K562 (cell line): ENCODE measurements at regions not wholly inside any gene's neighbourhood (a gene's known extent, or its start where the extent isn't known, plus 50 kb on each side); places are given as distances from the start of the nearest gene placed in this dataset.

ENCODE experiments used
- ATAC-seq: fragments of 200-7000 bp; cut with Tn5 transposase; 3 replicates; pipeline ENCODE4 v1.9.1; 2020; ENCODE audit warnings: moderate library complexity
- BruUV-seq: library from RNA; stranded (reverse); fragments of 400-500 nt; replicated peaks from 2 replicates; lab custom pipeline; 2021; lab: Mats Ljungman, UMichigan
- CTCF ChIA-PET: fragments of 300-600 bp; formaldehyde crosslinking; extraction: SDS; loops from one replicate; lab custom pipeline; 2021; ENCODE audit warnings: low intra/inter-chr PET ratio; lab: Yijun Ruan, JAX
- POLR2A ChIA-PET: fragments of 300-600, 350-650 bp; sonication (Branson Sonifier 250); formaldehyde crosslinking; extraction: SDS; loops from one replicate; lab custom pipeline; 2021; ENCODE audit warnings: antibody characterized with exemption, inconsistent platforms; lab: Yijun Ruan, JAX
- DNase-seq, 4 experiments: peaks; one replicate each; pipeline versions ENCODE4 v3.0.0 to v3.0.0-alpha.2; 2011 to 2018; ENCODE audit warnings: low spot score in 3 of 4, mixed read lengths in 3 of 4; ENCODE audit errors: extremely low read depth in 1 of 4
- FAIRE-seq: peaks from 2 replicates; lab custom pipeline; 2011; peaks lifted over from hg19 to GRCh38; lab: Jason Lieb, UNC
- H2AFZ ChIP-seq: 2 replicates; pipeline ENCODE4 v1.6.0; 2011; ENCODE audit warnings: low read depth, low read length, control low read depth, inconsistent platforms
- H3K27ac ChIP-seq: fragments of 200-600 bp; 3 replicates; pipeline ENCODE4 v1.8.0; 2011; ENCODE audit warnings: low read depth, mild to moderate bottlenecking, control low read depth, inconsistent platforms, low read length, moderate library complexity, mixed read lengths; ENCODE audit errors: extremely low read depth
- H3K27me3 ChIP-seq, 2 experiments: fragments of 300-600 bp in 1 of 2; 2 replicates in 1 of 2; 3 replicates in 1 of 2; pipeline versions ENCODE4 v1.6.0 to v1.8.0; 2011; ENCODE audit warnings: inconsistent platforms in 2 of 2, low read length in 2 of 2, mild to moderate bottlenecking in 1 of 2, mixed read lengths in 1 of 2, moderate library complexity in 1 of 2; ENCODE audit not compliant: control insufficient read depth in 2 of 2, insufficient read depth in 2 of 2
- H3K36me3 ChIP-seq: fragments of 300-600 bp; 3 replicates; pipeline ENCODE4 v1.8.0; 2011; ENCODE audit warnings: mild to moderate bottlenecking, low read length, inconsistent platforms; ENCODE audit not compliant: control insufficient read depth, insufficient read depth
- H3K4me1 ChIP-seq, 2 experiments: fragments of 200-600 bp in 1 of 2; replicated peaks in 1 of 2; 2 replicates in 1 of 2; 3 replicates in 1 of 2; pipeline versions ENCODE4 v1.5.1 to v1.8.0; 2011; ENCODE audit warnings: inconsistent platforms in 2 of 2, low read length in 2 of 2, mild to moderate bottlenecking in 1 of 2, mixed read lengths in 1 of 2, moderate library complexity in 1 of 2; ENCODE audit not compliant: control insufficient read depth in 2 of 2, insufficient read depth in 2 of 2
- H3K4me2 ChIP-seq: 2 replicates; pipeline ENCODE4 v1.6.1; 2011; ENCODE audit warnings: low read length, control low read depth, inconsistent platforms, mixed read lengths; ENCODE audit not compliant: insufficient read depth
- H3K4me3 ChIP-seq: fragments of 200-600 bp; sonication (generic), shearing (Covaris generic); 2 replicates; pipeline ENCODE4 v1.5.1; 2016; ENCODE audit warnings: control low read depth, inconsistent platforms
- H3K79me2 ChIP-seq: fragments of 200-600 bp; 3 replicates; pipeline ENCODE4 v1.8.0; 2011; ENCODE audit warnings: low read length, inconsistent platforms; ENCODE audit not compliant: control insufficient read depth, insufficient read depth
- H3K9ac ChIP-seq, 2 experiments: 2 replicates each; pipeline versions ENCODE4 v1.6.0 to v1.6.1; 2011; ENCODE audit warnings: low read depth in 2 of 2, low read length in 2 of 2, control low read depth in 1 of 2, inconsistent platforms in 1 of 2, mild to moderate bottlenecking in 1 of 2, mixed read lengths in 1 of 2; ENCODE audit not compliant: insufficient read depth in 1 of 2
- H3K9me1 ChIP-seq: one replicate; pipeline ENCODE4 v1.6.0; 2011; ENCODE audit warnings: inconsistent platforms, mild to moderate bottlenecking, low read length, moderate library complexity; ENCODE audit not compliant: control insufficient read depth, insufficient read depth
- H3K9me3 ChIP-seq: replicated peaks from 2 replicates; pipeline ENCODE4 v1.5.1; 2011; ENCODE audit warnings: low read depth, low read length, inconsistent platforms; ENCODE audit not compliant: control insufficient read depth, insufficient read depth
- H4K20me1 ChIP-seq: replicated peaks from 2 replicates; pipeline ENCODE4 v1.6.1; 2011; ENCODE audit warnings: low read length, inconsistent platforms, mixed read lengths; ENCODE audit not compliant: control insufficient read depth, insufficient read depth
- E2F5 ChIP-seq: sonication (generic); formaldehyde crosslinking; IDR thresholded peaks from 2 replicates; pipeline ENCODE4 v1.8.0; 2022; ENCODE audit warnings: mild to moderate bottlenecking, missing genetic modification reagents
- HBP1 ChIP-seq: fragments of 450-650 bp; formaldehyde crosslinking; IDR thresholded peaks from 2 replicates; pipeline ENCODE4 v1.4.0; 2022; ENCODE audit warnings: missing genetic modification characterization
- KDM4B ChIP-seq, 2 experiments: fragments of 450-650 bp in 1 of 2; sonication (generic) in 1 of 2; IDR thresholded peaks; 2 replicates each; pipeline ENCODE4 v1.6.1; 2016 to 2017; ENCODE audit warnings: borderline replicate concordance in 2 of 2, antibody characterized with exemption in 1 of 2, low read depth in 1 of 2, mild to moderate bottlenecking in 1 of 2
- RBM22 ChIP-seq: fragments of 200-400 bp; formaldehyde crosslinking; IDR thresholded peaks from 2 replicates; pipeline ENCODE4 v1.6.1; 2018; ENCODE audit warnings: low read length, low read depth; ENCODE audit not compliant: poor library complexity, severe bottlenecking
- RNF219 ChIP-seq: fragments of 250-450 bp; sonication (Bioruptor Pico); IDR thresholded peaks from 2 replicates; pipeline ENCODE4 v1.5.0; 2022; ENCODE audit warnings: mild to moderate bottlenecking
- RUNX1 ChIP-seq: sonication (generic); IDR thresholded peaks from 2 replicates; pipeline ENCODE4 v1.6.1; 2016; ENCODE audit warnings: antibody characterized with exemption, low read depth
- STAG1 ChIP-seq: sonication (generic); formaldehyde crosslinking; IDR thresholded peaks from 2 replicates; pipeline ENCODE4 v1.5.0; 2020; ENCODE audit warnings: missing genetic modification reagents, borderline replicate concordance
- ZFP36 ChIP-seq: fragments of 150-350 bp; IDR thresholded peaks from 2 replicates; pipeline ENCODE4 v1.6.1; 2018; ENCODE audit warnings: low read length, low read depth; ENCODE audit not compliant: partially characterized antibody
- ZNF408 ChIP-seq: fragments of 250-450 bp; sonication (Bioruptor Pico); IDR thresholded peaks from 2 replicates; pipeline ENCODE4 v1.4.0; 2020; ENCODE audit warnings: low read depth, mild to moderate bottlenecking, moderate library complexity
- whole genome bisulfite sequencing: fragments of 100-300 bp; shearing (Covaris generic); methylation state at CpG from one replicate; pipeline ENCODE4 v1.1.6; 2016; ENCODE audit warnings: low coverage, mixed read lengths; ENCODE audit not compliant: insufficient coverage; ENCODE audit errors: missing lambda C conversion rate; 5-methylcytosine and 5-hydroxymethylcytosine counted together
- in situ Hi-C: fragments of 300-500 bp; cut with MboI; formaldehyde crosslinking; loops from 4 replicates; pipeline ENCODE4 v1.15.0; 2018; ENCODE audit warnings: inconsistent platforms, mixed read lengths
- intact Hi-C: fragments of 100-400 bp; cut with micrococcal nuclease; formaldehyde crosslinking; loops from 2 replicates; pipeline ENCODE4 v1.14.2; 2022
- TF ChIP-seq, protein P1 (sequence below): sonication (generic); formaldehyde crosslinking; IDR thresholded peaks from 2 replicates; pipeline ENCODE4 v1.8.0; 2022; ENCODE audit warnings: missing genetic modification reagents, mild to moderate bottlenecking, moderate library complexity, borderline replicate concordance
- TF ChIP-seq, protein P2 (sequence below): fragments of 250-450 bp; sonication (Bioruptor Pico); IDR thresholded peaks from 2 replicates; pipeline ENCODE4 v1.8.0; 2022; ENCODE audit warnings: moderate library complexity, mild to moderate bottlenecking, inconsistent platforms
- TF ChIP-seq, protein P3 (sequence below): fragments of 250-450 bp; sonication (Bioruptor Pico); IDR thresholded peaks from 2 replicates; pipeline ENCODE4 v1.5.0; 2020; ENCODE audit warnings: mild to moderate bottlenecking, borderline replicate concordance

DNA sequence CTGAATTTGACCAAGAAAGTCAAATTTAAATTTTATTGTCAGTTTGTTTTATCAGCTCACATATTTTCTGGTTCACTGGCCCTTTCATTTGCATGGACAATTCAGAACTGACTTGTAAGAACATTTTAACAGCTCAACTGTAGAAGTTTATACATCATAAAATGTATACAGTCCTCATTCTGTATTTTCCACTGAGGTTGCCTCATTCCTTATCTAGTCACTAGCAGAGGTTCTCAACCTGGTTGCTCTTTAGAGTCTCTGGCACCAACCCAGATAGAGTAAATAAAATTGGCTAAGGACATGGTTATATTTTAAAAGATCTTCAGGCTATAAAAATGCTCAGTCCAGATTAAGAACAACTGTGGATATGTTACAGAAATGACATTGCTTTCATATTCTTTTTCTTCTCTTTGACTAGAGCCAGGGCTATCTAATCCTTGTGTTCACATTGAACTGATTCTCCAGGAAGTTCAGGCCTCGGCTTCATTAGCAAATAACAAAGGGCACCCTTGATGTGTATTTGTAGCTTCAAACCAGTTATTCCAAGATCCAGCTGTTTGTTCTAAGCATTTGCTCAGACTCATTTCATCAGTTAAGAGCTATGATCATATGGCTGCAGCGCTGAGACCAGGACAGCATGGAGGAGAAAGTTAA is 782.5 kb downstream of the ETS1 start:
- Histone ChIP-seq H3K27ac (no peak overlapping the region), H3K79me2 (no peaks in the 10 kb centered on the region), H3K4me2 (no peak overlapping the region), H3K27me3 (no peaks in the 10 kb centered on the region), H3K36me3 (no peaks in the 10 kb centered on the region), H4K20me1 (no peaks in the 10 kb centered on the region), H3K9ac (no peak overlapping the region), H3K9me3 (no peaks in the 10 kb centered on the region), H3K9me1 (no peaks in the 10 kb centered on the region)
- no TSS peak for BruUV-seq
- FAIRE-seq (no peak), DNase-seq (no peak)
- 9% methylated on average over 2 of the region's 2 CpGs for WGBS
- POLR2A ChIA-PET = no interaction called here
- intact Hi-C loops = no loop called here
- TF ChIP-seq, protein P1, sequence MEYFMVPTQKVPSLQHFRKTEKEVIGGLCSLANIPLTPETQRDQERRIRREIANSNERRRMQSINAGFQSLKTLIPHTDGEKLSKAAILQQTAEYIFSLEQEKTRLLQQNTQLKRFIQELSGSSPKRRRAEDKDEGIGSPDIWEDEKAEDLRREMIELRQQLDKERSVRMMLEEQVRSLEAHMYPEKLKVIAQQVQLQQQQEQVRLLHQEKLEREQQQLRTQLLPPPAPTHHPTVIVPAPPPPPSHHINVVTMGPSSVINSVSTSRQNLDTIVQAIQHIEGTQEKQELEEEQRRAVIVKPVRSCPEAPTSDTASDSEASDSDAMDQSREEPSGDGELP (CRISPR knock-in tag) = no peak
- TF ChIP-seq, protein P2, sequence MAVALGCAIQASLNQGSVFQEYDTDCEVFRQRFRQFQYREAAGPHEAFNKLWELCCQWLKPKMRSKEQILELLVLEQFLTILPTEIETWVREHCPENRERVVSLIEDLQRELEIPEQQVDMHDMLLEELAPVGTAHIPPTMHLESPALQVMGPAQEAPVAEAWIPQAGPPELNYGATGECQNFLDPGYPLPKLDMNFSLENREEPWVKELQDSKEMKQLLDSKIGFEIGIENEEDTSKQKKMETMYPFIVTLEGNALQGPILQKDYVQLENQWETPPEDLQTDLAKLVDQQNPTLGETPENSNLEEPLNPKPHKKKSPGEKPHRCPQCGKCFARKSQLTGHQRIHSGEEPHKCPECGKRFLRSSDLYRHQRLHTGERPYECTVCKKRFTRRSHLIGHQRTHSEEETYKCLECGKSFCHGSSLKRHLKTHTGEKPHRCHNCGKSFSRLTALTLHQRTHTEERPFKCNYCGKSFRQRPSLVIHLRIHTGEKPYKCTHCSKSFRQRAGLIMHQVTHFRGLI (CRISPR knock-in tag) = no peak
- TF ChIP-seq ZFP36 (no peak), RUNX1 (no peak), KDM4B (IDR thresholded peaks at IDR 0.05; ENCODE audit: borderline replicate concordance in 2 of 2, low read depth in 1 of 2) (no peak), RBM22 (no peak), ZNF408 (CRISPR knock-in tag) (no peak), HBP1 (CRISPR knock-in tag) (no peak), RNF219 (no peak), STAG1 (CRISPR knock-in tag) (no peak), E2F5 (no peak)
- TF ChIP-seq, protein P3, sequence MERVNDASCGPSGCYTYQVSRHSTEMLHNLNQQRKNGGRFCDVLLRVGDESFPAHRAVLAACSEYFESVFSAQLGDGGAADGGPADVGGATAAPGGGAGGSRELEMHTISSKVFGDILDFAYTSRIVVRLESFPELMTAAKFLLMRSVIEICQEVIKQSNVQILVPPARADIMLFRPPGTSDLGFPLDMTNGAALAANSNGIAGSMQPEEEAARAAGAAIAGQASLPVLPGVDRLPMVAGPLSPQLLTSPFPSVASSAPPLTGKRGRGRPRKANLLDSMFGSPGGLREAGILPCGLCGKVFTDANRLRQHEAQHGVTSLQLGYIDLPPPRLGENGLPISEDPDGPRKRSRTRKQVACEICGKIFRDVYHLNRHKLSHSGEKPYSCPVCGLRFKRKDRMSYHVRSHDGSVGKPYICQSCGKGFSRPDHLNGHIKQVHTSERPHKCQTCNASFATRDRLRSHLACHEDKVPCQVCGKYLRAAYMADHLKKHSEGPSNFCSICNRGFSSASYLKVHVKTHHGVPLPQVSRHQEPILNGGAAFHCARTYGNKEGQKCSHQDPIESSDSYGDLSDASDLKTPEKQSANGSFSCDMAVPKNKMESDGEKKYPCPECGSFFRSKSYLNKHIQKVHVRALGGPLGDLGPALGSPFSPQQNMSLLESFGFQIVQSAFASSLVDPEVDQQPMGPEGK (CRISPR knock-in tag) = no peak
- TF ChIP-seq, all 486 proteins: peak for 0
- CTCF ChIA-PET = no interaction called here
- in situ Hi-C loops = no loop called here
- no peak for ATAC-seq
- H2AFZ ChIP-seq = no peak overlapping the region
- no peaks in the 10 kb centered on the region for H3K4me1 ChIP-seq
- H3K4me3 ChIP-seq = no peak overlapping the region
